AG04450 (cell line): ENCODE measurements at regions not wholly inside any gene's neighbourhood (a gene's known extent, or its start where the extent isn't known, plus 50 kb on each side); places are given as distances from the start of the nearest gene placed in this dataset.
"Not testable (repeated sequence)": the region's sequence is repeated elsewhere in the genome, so short reads cannot be mapped to it uniquely, and the experiment has no call there.

ENCODE experiments used
- CTCF ChIA-PET: fragments of 300-600, 350-600 bp; formaldehyde crosslinking; extraction: SDS; loops from one replicate; lab custom pipeline; 2022; ENCODE audit warnings: antibody characterized with exemption, inconsistent platforms; lab: Charles Lee
- POLR2A ChIA-PET: fragments of 350-600 bp; formaldehyde crosslinking; extraction: SDS; loops from one replicate; lab custom pipeline; 2021; ENCODE audit warnings: antibody characterized with exemption, inconsistent platforms; lab: Yijun Ruan, JAX
- DNase-seq: peaks from one replicate; pipeline ENCODE4 v3.0.0-alpha.2; 2011; ENCODE audit warnings: low read depth, low spot score
- H3K27ac ChIP-seq: one replicate; pipeline ENCODE4 v1.5.1; 2012; ENCODE audit warnings: low read depth, low read length, control low read depth
- H3K27me3 ChIP-seq: one replicate; pipeline ENCODE4 v1.6.0; 2012; ENCODE audit warnings: low read length; ENCODE audit not compliant: control insufficient read depth, insufficient read depth
- H3K4me3 ChIP-seq: 2 replicates; pipeline ENCODE4 v1.5.1; 2011; ENCODE audit warnings: mild to moderate bottlenecking, low read depth, low read length, control low read depth
- H3K9me3 ChIP-seq: 2 replicates; pipeline ENCODE4 v1.5.1; 2012; ENCODE audit warnings: low read length; ENCODE audit not compliant: control insufficient read depth, insufficient read depth
- TF ChIP-seq, protein P1 (sequence below): IDR thresholded peaks from 2 replicates; pipeline ENCODE4 v1.5.1; 2011; ENCODE audit warnings: low read depth, low read length, control low read depth, inconsistent platforms

DNA sequence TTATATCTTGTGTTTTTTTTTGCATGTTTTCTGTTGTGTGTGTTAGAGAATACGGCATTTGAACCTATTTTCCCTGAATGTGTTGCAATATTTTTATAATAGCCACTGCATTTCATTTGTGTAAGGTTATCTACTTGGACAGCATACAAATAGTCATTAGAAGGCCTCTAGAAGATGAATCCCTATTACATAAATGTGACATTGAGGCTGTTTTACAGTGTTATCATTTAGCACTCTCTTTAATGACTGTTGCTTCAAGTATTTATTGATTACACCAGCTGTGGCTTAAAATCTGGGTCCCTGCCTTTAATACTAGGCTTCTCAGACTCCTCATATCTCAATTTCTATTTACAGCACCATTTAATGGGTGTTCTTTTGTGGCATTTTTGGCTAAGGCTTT, 465.8 kb downstream of the FRK start:
- TF ChIP-seq, protein P1, sequence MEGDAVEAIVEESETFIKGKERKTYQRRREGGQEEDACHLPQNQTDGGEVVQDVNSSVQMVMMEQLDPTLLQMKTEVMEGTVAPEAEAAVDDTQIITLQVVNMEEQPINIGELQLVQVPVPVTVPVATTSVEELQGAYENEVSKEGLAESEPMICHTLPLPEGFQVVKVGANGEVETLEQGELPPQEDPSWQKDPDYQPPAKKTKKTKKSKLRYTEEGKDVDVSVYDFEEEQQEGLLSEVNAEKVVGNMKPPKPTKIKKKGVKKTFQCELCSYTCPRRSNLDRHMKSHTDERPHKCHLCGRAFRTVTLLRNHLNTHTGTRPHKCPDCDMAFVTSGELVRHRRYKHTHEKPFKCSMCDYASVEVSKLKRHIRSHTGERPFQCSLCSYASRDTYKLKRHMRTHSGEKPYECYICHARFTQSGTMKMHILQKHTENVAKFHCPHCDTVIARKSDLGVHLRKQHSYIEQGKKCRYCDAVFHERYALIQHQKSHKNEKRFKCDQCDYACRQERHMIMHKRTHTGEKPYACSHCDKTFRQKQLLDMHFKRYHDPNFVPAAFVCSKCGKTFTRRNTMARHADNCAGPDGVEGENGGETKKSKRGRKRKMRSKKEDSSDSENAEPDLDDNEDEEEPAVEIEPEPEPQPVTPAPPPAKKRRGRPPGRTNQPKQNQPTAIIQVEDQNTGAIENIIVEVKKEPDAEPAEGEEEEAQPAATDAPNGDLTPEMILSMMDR = no peak
- no peaks in the 10 kb centered on the region for H3K9me3 ChIP-seq
- POLR2A ChIA-PET = no interaction called here
- DNase-seq = no peak
- CTCF ChIA-PET = no interaction called here
- no peak overlapping the region for H3K27ac ChIP-seq
- no peak overlapping the region for H3K4me3 ChIP-seq
- H3K27me3 ChIP-seq = no peaks in the 10 kb centered on the region

DNA sequence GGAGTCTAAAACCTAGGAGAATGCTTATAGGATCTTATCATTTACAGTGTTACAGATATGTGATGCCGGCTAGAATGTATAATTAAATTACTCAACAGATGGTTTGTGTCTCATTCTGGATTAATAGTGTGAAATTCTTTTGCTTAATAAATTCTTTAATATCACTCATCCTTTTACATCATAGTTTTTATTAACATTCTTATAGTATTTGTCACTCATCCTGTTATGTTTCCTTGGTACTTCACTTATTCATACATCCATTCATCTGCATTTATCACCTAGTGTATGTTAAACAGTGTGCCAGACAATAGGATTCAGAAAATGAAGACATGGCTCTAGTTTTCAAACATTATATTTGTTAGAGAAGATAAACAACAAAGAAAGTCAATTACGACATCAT, 468.7 kb downstream of the FRK start:
- no peak for DNase-seq
- no peak overlapping the region for H3K27ac ChIP-seq
- no peaks in the 10 kb centered on the region for H3K27me3 ChIP-seq
- POLR2A ChIA-PET = no interaction called here
- TF ChIP-seq, protein P1 = no peak
- CTCF ChIA-PET = no interaction called here
- H3K4me3 ChIP-seq = no peak overlapping the region
- H3K9me3 ChIP-seq = peaks cover 2% of the 10 kb centered on the region; the same call in 1 of the 2 replicates

DNA sequence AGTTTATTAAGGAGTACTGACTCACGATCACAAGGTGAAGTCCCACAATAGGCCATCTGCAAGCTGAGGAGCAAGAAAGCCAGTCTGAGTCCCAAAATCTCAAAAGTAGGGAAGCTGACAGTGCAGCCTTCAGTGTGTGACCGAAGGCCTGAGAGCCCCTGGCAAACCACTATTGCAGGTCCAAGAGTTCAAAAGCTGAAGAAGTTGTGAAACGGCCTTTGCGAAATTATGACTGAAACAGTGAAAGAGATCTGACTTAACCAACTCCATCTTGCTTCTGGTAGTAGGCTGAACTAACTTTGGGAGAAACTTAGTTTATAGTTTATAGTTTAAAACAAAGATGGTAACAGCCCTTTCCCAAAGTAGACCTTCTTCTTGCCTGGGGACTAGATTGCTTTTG, 471.6 kb downstream of the FRK start:
- H3K4me3 ChIP-seq, DNase-seq, POLR2A ChIA-PET, H3K9me3 ChIP-seq, CTCF ChIA-PET, H3K27ac ChIP-seq, H3K27me3 ChIP-seq: not testable (repeated sequence)

GRCh38 chr6:115583290-115583689, 477.4 kb downstream of the FRK start:
- CTCF ChIA-PET = no interaction called here
- TF ChIP-seq, protein P1 = no peak
- Histone ChIP-seq H3K27ac (no peak overlapping the region), H3K9me3 (peaks cover 3% of the 10 kb centered on the region; the same call in 1 of the 2 replicates), H3K27me3 (no peaks in the 10 kb centered on the region), H3K4me3 (no peak overlapping the region)
- no peak for DNase-seq
- POLR2A ChIA-PET = no interaction called here

DNA sequence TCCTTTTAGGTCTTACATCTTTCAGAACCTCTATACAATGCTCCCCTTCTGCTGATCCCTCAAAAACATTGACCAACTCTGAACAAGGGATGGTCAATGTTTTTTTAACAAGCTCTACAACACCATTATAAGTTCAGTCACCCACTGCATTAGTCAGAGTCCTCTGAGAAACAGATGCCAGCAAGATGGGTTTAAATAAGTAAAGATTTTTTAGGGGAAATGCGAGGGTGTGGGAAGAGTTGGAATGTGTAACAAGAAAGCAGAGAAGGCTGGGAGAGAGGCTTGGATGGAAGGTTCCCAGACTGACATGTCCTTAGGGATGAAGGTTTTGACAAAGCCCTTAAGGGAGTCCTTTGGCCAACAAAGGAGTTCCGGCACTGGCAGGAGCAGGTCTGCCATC, 478.3 kb downstream of the FRK start:
- DNase-seq = no peak
- TF ChIP-seq, protein P1 = no peak
- ChIA-PET CTCF (no interaction called here), POLR2A (no interaction called here)
- peaks cover 3% of the 10 kb centered on the region; the same call in 1 of the 2 replicates for H3K9me3 ChIP-seq
- no peak overlapping the region for H3K4me3 ChIP-seq
- H3K27ac ChIP-seq = no peak overlapping the region
- no peaks in the 10 kb centered on the region for H3K27me3 ChIP-seq

DNA sequence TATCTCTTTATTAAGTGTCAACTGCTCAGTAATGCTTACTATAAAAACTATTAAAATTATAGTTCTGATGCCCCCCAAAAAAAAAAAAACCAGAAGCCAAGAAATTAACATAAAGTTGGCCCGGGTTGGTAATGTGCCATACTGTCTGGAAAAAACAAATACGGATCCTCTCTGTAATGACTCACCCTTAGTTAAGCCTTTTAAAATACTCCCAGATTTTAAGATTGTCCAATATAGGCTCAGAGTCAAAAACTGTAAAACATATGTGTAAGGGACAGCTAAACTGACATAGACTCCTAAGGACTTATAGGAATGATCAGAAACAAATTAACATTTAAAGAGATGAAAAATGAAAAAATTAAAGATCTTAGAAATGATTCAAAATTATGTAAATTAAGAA, 481.1 kb downstream of the FRK start:
- CTCF ChIA-PET, POLR2A ChIA-PET, H3K4me3 ChIP-seq, H3K27ac ChIP-seq, H3K27me3 ChIP-seq, H3K9me3 ChIP-seq, DNase-seq: not testable (repeated sequence)
